ENCODE measurements at regions not wholly inside any gene's neighbourhood (a gene's known extent, or its start where the extent isn't known, plus 50 kb on each side); places are given as distances from the start of the nearest gene placed in this dataset.
A peak's percentile ranks its signal among the peaks of the same experiment; 100 is the strongest.
"Not testable (repeated sequence)": the region's sequence is repeated elsewhere in the genome, so short reads cannot be mapped to it uniquely, and the experiment has no call there.

DNA sequence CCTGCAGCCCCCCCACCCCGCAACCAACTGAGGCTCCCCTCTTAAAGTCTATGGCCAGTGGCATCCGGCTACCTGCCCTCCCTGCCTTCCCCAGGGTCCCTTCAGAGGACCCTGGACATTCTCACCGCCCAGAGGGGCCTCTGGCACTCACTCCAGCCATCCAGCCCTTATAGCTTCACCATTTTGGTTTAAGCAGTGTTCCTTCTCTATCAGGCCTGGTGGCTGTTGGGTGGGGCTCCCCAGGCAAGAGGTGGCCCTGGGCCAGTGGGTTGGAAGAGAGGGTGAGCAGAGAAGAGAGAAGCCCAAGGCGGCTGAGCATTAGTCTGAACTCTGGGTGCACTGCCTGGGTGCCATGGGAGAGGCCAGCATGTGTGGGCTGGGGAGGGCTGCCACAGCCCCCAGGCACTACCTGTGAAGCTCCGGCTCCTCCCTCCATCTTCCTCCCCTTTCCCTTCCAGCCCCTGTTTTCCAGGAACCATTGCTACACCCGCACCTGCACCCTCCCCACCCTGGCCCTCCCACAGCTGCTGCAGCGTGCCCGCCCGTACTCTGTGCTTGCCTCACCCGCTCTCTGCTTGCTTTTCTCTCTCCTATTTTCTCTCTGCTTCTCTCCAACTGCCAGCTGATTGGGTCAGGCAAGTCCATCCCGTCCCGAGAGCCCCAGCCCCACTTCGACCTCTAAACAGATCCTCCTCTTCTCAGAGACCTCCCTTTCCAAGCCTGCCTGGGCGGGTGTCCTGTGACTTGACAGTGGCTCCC is 168.2 kb downstream of the TBC1D2B start:
- no peak for DNase-seq (ENCODE audit: low spot score)

DNA sequence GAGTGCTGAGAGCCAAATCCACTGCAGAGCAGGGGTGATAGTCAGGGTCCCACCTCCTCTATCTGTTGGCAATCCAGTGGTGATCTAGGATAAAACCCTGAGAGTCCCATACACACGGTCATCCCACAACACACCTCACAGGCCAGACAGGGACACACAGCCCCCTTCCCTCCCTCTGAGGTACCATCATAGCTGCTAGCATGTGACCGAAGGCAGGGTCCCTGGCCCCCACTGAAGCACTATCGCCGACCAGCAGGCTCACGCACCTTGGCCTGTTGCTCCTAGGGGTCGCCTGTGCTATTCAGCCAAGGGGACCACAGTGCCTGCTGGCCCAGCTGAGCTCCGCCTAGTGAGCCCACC is 168.8 kb downstream of the TBC1D2B start:
- not testable (repeated sequence) for DNase-seq (ENCODE audit: low spot score)

DNA sequence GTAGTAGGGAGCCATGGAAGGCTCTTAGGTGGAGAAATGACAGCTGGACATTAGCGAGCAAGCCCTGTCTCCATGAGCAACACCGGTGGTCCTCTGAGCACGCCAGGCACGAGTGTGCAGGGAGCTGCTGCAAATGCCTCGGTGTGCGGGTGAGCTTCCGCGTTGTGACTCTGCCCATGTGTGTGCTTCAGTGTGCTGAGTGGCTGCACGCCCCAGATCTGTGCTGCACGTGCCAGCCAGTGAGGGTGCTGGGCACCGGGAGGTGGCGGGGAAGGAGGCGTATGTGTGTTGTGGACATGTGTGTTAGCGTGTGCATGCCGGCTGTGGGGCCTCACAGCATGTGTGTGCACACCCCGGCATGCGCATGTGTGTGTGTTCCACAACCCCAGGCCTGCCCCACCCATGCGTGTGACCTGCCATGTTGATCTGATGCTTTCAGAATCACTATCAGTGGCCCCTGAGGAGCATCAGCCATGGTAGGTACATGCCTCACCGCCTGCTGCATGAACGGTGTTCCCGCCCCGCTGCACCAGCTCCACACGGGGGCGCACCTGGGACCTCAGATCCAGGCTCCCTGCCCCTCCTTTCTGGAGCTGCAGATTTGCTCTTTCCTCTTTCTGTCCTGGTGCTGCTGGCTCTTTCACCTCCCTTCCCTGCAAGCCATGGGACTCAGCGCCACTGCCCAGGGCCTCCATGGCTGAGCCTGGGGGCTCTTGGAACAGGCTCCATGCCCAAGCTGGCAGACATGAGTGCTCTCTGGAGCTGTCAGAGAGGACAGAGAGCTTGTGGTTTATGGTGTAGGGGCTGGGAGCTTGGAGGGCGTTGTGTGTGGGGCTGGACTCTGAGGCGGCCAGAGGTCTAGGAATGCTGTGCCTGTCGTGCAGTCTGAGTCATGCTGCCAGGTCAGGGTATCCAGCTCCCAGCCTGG is 169.4 kb downstream of the TBC1D2B start:
- DNase-seq (ENCODE audit: low spot score) = peak; percentile 72

DNA sequence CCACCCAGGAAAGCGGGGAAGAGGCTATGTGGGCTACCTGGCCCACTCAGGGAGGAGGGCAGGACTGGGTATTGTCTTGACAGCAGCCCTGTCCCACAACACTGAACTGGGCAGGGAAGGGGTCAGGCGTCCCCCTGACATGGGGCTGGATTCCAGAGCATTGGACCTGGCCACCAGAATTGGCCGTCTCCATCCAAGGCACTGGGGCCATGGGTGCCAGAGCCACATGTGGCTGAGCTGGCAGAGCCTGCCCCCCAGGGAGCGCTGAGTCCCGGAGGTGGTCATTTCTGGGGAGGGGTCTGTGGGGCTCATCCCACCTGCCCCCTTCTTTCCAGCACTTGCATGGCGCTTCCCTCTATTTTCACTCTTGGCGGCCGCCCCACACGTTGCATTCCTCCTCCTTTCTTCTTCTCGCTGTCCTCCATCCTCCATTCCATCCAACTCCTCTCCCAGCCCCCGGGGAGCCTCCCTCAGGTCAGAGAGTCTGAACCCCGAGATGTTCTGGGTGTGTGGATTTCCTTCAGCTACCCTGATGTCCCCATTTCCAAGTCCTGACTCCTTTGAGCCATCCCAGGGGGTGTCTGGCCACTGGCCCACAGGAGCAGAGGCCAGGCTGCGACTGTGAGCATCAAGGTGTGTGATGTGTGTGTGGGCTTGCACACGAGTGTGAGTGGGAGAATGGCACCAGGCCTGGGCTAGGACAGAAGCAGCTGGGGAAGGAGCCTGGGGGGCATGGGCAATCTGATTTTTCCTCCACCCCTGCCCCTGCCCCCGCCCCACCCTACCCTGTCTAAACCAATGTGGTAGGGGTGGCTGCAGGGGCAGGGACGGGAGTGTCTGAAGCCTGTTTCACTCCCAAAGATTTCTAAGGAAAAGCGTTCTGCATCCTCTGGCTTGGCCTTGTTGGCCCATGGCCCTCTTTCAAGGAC is 171.2 kb downstream of the TBC1D2B start:
- DNase-seq (ENCODE audit: low spot score) = not testable (repeated sequence)

DNA sequence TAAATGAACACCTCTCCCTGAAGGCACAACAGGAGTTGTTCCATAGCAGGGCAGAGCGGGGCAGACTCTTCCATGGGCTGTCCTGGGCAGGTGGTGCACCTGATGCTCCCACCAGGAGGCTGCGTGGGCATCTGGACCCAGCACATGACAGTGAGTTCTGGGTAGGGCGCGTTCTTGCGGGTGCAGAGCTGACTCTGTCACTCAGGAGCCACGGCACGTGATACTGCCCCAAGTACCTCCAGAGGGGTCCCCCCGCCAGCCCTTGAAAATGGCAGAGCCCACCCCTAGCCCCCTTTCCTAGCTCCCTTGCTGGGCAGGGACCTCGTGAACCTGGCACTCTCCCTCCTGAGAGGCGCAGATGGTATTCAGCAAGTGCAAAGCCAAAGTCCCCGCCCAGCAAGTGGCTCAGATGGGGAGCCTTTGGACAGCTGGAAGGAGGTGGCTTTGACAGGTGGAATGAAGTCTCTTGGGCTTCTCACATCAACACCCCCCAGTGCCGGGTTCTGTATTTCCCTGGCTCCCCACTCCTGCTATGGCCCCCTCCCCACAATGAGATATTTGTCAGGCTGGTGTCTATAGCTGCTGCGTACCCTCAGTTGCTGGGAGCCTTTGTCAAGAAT is 172.1 kb downstream of the TBC1D2B start:
- no peak for DNase-seq (ENCODE audit: low spot score)

DNA sequence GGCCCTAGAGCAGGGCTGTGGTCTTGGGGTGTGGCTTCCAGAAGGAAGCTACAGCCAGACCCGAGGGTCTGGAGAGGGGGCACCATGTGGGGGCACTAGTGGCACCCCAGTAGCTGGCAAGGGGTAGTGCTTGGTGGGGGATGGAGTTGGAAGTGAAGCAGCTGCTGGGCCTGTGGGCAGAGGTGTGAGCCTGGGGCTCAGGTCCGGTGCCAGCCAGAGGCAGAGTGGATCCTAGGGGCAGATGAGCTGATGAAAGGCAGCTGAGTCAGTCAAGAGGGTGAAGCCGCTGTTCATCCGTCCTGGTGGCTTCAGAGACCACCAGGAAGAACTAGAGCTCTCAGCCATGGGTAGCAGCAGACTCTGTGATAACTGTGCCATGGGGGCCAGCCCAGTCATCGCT is 172.6 kb downstream of the TBC1D2B start:
- DNase-seq (ENCODE audit: low spot score) = no peak

DNA sequence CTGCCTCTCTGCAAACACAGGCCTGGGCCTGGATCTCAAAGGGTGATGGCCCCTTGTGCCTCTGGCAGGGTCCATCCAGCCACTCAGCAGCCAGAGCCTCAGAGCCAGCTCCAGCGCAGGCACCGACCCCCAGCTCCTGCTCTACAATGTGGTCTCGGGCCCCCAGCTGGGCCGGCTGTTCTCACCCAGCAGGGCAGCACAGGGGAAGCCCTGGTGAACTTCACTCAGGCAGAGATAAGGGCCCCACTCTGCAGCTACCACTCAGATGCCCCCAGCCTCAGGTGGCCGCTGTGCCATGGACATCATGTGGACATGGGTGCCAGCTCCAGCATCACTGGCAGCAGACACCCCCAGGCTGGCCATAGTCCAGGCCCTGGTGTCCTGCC is 173.1 kb downstream of the TBC1D2B start:
- DNase-seq (ENCODE audit: low spot score) = no peak

DNA sequence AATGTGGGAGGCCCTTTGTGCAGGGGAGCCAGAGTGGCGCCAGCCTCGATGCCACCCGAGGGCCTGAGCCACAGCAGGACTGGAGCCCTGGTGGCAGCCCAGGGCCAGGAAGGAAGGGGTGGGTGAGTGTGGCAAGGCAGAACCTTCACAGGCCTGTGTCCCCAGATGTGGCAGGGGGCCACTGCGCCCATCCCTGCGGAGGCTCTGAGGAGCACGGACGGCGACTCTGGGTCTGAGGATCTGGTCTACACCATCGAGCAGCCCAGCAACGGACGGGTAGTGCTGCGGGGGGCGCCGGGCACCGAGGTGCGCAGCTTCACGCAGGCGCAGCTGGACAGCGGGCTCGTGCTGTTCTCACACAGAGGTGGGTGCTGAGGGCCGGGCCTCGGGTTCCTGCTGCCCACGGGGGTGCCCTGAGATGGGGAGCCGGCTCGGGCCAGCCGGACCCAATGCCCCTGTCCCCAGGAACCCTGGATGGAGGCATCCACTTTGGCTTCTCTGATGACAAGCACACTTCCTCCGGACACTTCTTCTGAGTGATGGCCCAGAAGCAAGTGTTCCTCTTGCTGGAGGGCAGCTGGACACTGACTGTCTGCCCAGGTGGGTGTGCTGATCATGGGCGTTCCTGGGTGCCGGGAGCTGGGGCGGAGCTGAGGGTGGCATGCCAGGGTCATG is 173.6 kb downstream of the TBC1D2B start:
- not testable (repeated sequence) for DNase-seq (ENCODE audit: low spot score)

DNA sequence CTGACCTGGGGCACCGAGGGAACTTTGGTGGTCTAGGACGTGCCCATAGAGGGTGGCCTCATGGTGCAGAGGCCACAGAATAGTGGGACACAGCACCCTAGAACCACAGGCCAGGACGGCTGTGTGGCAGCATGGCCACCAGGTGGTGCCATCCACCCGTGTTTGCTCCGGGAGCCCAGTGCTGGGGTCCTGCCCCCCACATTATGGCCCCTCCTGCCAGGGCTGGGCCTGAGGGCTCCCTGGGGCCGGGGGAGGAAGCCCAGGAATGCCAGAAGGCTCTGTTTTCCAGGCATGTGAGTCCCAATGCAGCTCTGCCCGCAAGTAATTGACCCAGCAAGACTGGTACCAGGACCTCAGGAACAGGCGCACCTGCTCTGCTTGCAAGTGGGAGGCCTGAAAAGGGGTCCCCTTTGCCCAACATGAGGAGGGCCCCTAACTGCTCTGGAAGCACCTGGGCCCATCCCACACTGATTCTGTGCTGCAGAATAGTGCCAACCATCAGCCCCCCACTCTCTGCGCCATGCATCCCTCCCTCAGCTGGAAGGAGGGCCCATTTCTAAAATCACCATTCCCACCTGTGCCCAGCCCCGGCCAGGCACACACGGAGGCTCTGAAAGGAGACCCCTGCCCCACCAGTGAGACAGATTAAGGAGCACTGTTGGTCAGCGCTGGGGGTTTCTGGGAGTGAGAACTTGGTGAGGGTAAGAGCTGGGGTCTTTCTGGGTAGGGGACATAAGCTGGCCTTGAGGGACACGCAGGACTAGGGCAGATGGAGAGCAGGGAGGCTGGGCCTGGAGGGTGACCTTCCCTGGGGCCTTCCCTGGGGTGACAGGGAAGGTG is 174.4 kb downstream of the TBC1D2B start:
- peak; percentile 32 for DNase-seq (ENCODE audit: low spot score)

DNA sequence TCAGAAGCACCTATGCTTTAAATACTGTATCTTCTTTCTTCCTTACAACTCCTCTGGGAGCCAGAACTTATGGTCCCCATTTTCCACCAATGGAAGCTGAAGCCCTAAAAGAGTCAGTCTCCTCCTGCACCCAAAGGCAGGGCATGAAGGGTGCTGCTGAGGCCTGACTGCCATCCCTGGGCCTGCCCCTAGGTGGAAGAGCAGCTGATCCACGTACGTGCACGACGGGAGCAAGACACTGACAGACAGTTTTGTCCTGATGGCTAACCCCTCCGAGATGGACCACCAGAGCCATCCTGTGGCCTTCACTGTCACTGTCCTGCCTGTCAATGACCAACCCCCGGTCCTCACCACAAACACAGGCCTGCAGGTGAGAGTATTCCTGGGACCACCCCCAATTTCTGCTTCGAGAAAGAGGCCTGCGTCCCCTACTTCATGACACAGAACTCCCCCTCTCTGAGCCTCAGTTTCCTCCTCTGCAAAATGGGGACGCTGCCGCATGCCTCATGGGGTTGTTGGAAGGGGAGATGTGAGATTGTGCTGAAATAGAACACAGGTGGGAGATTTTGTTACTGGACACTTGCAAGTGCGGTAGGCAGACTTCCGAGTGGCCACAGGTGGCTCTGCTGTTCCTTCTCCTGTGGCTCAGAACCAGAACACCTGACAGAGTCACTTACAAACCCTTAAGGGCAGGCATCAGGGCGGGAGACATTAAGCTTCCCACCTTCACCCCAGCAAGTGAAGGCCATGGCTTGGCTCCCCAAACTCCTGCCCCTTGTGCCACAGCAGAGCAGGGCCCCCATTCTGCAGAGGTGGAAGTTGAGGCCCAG is 175.4 kb downstream of the TBC1D2B start:
- no peak for DNase-seq (ENCODE audit: low spot score)

DNA sequence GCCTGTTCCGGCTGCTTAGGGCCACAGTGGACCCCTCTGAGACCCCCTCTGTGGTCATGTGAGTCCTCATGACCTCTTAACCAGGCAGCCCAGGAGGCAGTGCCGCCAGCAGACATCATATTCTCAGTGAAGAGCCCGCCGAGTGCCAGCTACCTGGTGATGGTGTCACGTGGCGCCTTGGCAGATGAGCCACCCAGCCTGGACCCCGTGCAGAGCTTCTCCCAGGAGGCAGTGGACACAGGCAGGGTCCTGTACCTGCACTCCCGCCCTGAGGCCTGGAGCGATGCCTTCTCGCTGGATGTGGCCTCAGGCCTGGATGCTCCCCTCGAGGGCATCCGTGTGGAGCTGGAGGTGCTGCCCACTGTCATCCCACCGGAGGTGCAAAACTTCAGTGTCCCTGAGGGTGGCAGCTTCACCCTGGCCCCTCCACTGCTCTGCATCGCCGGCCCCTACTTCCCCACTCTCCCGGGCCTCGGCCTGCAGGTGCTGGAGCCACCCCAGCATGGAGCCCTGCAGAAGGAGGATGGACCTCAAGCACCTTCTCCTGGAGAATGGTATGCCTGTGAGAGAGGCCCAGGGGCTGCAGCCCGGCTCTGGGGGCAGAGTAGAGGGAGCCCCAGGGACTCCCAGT is 176.1 kb downstream of the TBC1D2B start:
- DNase-seq (ENCODE audit: low spot score) = no peak

DNA sequence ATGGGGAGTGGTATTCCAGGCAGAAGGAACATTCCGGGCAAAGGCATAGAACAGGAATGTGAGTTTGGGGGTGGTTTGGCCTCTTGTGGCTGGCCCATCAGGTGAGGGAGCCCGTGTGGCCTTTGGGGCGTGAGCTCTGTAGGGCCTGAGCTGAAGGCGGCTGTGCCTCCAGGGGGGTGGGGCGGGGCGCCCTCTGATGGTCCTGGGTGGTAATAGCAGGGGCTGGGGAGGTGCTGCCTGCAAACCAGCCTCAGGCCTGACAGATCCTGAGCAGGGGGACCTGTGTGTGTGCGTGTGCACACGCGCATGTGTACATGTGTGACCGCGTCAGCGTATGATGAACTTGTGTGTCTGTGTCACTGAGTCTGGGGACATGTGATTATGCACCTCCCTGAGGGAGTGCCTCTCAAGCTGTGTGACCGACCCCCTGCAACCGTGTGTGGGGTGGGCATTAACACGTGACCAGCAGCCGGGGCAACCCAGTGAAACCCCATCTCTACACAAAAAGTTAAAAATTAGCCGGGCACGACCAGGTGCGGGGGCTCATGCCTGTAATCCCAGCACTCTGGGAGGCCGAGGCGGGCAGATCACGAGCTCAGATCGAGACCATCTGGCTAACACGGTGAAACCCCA is 177.1 kb downstream of the TBC1D2B start:
- DNase-seq (ENCODE audit: low spot score) = peak; percentile 69

DNA sequence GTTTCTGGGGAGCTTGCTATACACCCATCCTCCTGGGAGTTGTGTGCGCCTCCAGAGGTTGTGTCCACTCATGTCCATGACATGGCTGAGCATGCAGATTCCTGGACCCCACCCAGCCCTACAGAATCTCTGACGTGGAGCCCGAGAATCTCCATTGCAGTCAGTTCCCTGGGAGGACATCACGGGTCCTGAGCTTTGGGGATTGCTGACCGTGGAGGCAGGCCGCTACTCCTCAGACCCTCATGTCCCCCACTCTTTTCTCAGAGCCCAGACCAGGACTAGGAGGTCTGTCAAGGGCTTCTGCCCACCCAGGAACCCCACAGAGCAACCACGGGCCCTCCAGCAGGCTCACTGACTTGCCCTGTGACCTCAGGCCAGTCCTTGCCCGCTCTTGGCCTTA is 177.7 kb downstream of the TBC1D2B start:
- not testable (repeated sequence) for DNase-seq (ENCODE audit: low spot score)

DNA sequence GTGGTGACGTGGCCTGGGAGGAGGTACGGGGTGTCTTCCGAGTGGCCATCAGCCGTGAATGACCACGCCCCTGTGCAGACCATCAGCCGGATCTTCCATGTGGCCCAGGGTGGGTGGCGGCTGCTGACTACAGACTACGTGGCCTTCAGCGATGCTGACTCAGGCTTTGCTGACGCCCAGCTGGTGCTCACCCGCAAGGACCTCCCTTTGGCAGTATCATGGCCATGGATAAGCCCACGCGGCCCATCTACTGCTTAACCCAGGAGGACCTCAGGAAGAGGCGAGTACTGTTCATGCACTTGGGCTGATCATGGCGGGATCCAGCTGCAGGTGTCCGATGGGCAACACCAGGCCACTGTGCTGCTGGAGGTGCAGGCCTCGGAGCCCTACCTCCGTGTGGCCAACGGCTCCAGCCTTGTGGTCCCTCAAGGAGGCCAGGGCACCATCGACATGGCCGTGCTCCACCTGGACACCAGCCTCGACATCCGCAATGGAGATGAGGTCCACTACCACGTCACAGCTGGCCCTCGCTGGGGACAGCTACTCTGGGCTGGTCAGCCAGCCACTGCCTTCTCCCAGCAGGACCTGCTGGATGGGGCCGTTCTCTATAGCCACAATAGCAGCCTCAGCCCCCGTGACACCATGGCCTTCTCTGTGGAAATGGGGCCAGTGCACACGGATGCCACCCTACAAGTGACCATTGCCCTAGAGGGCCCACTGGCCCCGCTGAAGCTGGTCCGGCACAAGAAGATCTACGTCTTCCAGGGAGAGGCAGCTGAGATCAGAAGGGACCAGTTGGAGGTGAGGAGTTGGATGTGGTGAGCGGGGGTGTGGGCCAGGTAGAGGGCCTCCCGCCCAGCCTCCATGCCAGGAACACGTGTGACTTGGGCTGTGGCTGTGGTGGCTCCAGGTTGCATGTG is 178.4 kb downstream of the TBC1D2B start:
- DNase-seq (ENCODE audit: low spot score) = no peak

DNA sequence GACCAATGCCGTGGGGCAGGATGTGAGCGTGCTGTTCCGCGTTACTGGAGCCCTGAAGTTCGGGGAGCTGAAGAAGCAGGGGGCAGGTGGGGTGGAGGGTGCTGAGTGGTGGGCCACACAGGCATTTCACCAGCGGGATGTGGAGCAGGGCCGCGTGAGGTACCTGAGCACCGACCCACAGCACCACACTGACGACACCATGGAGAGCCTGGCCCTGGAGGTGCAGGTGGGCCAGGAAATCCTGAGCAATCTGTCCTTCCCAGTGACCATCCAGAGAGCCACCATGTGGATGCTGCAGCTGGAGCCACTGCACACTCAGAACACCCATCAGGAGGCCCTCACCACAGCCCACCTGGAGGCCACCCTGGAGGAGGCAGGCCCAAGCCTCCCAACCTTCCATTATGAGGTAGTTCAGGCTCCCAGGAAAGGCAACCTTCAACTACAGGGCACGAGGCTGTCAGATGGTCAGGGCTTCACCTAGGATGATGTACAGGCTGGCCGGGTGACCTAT is 179.6 kb downstream of the TBC1D2B start:
- DNase-seq (ENCODE audit: low spot score) = no peak

DNA sequence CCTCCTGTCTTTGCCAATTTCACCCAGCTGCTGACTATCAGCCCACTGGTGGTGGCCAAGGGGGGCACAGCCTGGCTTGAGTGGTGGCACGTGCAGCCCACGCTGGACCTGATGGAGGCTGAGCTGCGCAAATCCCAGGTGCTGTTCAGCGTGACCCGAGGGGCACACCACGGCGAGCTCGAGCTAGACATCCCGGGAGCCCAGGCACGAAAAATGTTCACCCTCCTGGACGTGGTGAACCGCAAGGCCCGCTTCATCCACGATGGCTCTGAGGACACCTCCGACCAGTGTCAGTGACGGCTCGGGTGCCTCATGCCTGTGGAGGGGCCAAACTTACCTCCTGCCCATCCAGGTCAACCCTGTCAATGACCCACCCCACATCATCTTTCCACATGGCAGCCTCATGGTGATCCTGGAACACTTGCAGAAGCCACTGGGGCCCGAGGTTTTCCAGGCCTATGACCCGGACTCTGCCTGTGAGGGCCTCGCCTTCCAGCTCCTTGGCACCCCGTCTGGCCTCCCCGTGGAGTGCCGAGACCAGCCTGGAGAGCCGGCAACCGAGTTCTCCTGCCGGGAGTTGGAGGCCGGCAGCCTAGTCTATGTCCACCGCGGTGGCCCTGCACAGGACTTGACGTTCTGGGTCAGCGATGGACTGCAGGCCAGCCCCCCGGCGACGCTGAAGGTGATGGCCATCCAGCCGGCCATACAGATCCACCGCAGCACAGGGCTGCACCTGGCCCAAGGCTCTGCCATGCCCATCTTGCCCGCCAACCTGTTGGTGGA is 180.2 kb downstream of the TBC1D2B start:
- not testable (repeated sequence) for DNase-seq (ENCODE audit: low spot score)
